T-helper 2 cell treated with Interferon-gamma antibody and Interleukin-4, amounts not matched to agents 5 μg/mL and 100 μg/mL, for 36 hours (primary cell): ENCODE measurements at regions not wholly inside any gene's neighbourhood (a gene's known extent, or its start where the extent isn't known, plus 50 kb on each side); places are given as distances from the start of the nearest gene placed in this dataset.

ENCODE experiments used
- DNase-seq: peaks from one replicate; pipeline ENCODE4 v3.0.0; 2021; ENCODE audit warnings: low spot score
- H3K27ac Mint-ChIP-seq: one replicate; pipeline ENCODE4 v1.8.0; 2021; ENCODE audit warnings: mild to moderate bottlenecking, mixed read lengths
- H3K27me3 Mint-ChIP-seq: one replicate; pipeline ENCODE4 v1.8.0; 2021; ENCODE audit warnings: low read depth, mixed read lengths
- H3K36me3 Mint-ChIP-seq: one replicate; pipeline ENCODE4 v1.8.0; 2021; ENCODE audit warnings: low read depth, mixed read lengths
- H3K4me1 Mint-ChIP-seq: one replicate; pipeline ENCODE4 v1.8.0; 2021; ENCODE audit warnings: low read depth, mixed read lengths
- H3K4me3 Mint-ChIP-seq: one replicate; pipeline ENCODE4 v1.8.0; 2022; ENCODE audit warnings: mild to moderate bottlenecking, moderate library complexity, mixed read lengths
- H3K9me3 Mint-ChIP-seq: one replicate; pipeline ENCODE4 v1.8.0; 2021; ENCODE audit warnings: mixed read lengths

- Mint-ChIP-seq H3K9me3 (peaks cover 7% of the 10 kb centered on the region), H3K27ac (no peak overlapping the region), H3K27me3 (no peaks in the 10 kb centered on the region), H3K36me3 (no peaks in the 10 kb centered on the region), H3K4me1 (no peaks in the 10 kb centered on the region), H3K4me3 (no peak overlapping the region)
- no peak for DNase-seq
Measured at GRCh38 chr14:101380512-101380911, 180.8 kb upstream of the DIO3 start.

- no peaks in the 10 kb centered on the region for H3K36me3 Mint-ChIP-seq
- H3K9me3 Mint-ChIP-seq, result peaks cover 7% of the 10 kb centered on the region
- H3K4me1 Mint-ChIP-seq, result no peaks in the 10 kb centered on the region
- no peak for DNase-seq
- H3K27ac Mint-ChIP-seq, result no peak overlapping the region
- no peaks in the 10 kb centered on the region for H3K27me3 Mint-ChIP-seq
- no peak overlapping the region for H3K4me3 Mint-ChIP-seq
Measured at GRCh38 chr14:101380940-101381339, 180.4 kb upstream of the DIO3 start.

- H3K4me1 Mint-ChIP-seq, result no peaks in the 10 kb centered on the region
- no peak overlapping the region for H3K27ac Mint-ChIP-seq
- H3K36me3 Mint-ChIP-seq, result no peaks in the 10 kb centered on the region
- DNase-seq, result no peak
- H3K27me3 Mint-ChIP-seq, result no peaks in the 10 kb centered on the region
- H3K4me3 Mint-ChIP-seq, result no peak overlapping the region
- H3K9me3 Mint-ChIP-seq, result peaks cover 7% of the 10 kb centered on the region
Measured at GRCh38 chr14:101383737-101384338, 177.5 kb upstream of the DIO3 start.

GRCh38 chr14:101394374-101394773, 166.9 kb upstream of the DIO3 start:
- Mint-ChIP-seq H3K4me3 (no peak overlapping the region), H3K36me3 (no peaks in the 10 kb centered on the region), H3K27ac (no peak overlapping the region), H3K9me3 (no peaks in the 10 kb centered on the region), H3K27me3 (peaks cover 14% of the 10 kb centered on the region), H3K4me1 (no peaks in the 10 kb centered on the region)
- no peak for DNase-seq

GRCh38 chr14:101395779-101396178, 165.5 kb upstream of the DIO3 start:
- H3K4me3 Mint-ChIP-seq, result no peak overlapping the region
- peaks cover 26% of the 10 kb centered on the region for H3K27me3 Mint-ChIP-seq
- no peak overlapping the region for H3K27ac Mint-ChIP-seq
- no peaks in the 10 kb centered on the region for H3K4me1 Mint-ChIP-seq
- no peaks in the 10 kb centered on the region for H3K9me3 Mint-ChIP-seq
- H3K36me3 Mint-ChIP-seq, result no peaks in the 10 kb centered on the region
- DNase-seq, result no peak

- Mint-ChIP-seq H3K36me3 (no peaks in the 10 kb centered on the region), H3K27ac (no peak overlapping the region), H3K9me3 (no peaks in the 10 kb centered on the region), H3K4me3 (no peak overlapping the region), H3K27me3 (peaks cover 30% of the 10 kb centered on the region), H3K4me1 (no peaks in the 10 kb centered on the region)
- no peak for DNase-seq
Measured at GRCh38 chr14:101397206-101397605, 164.1 kb upstream of the DIO3 start.

- Mint-ChIP-seq H3K27ac (no peak overlapping the region), H3K9me3 (no peaks in the 10 kb centered on the region), H3K4me3 (no peak overlapping the region), H3K36me3 (no peaks in the 10 kb centered on the region), H3K4me1 (no peaks in the 10 kb centered on the region), H3K27me3 (peaks cover 30% of the 10 kb centered on the region)
- DNase-seq, result no peak
Measured at GRCh38 chr14:101398011-101398410, 163.3 kb upstream of the DIO3 start.

- peaks cover 30% of the 10 kb centered on the region for H3K27me3 Mint-ChIP-seq
- H3K36me3 Mint-ChIP-seq, result no peaks in the 10 kb centered on the region
- no peak overlapping the region for H3K27ac Mint-ChIP-seq
- DNase-seq, result no peak
- no peaks in the 10 kb centered on the region for H3K9me3 Mint-ChIP-seq
- no peak overlapping the region for H3K4me3 Mint-ChIP-seq
- no peaks in the 10 kb centered on the region for H3K4me1 Mint-ChIP-seq
Measured at GRCh38 chr14:101399737-101400517, 161.4 kb upstream of the DIO3 start.

GRCh38 chr14:101400830-101401229, 160.5 kb upstream of the DIO3 start:
- Mint-ChIP-seq H3K27ac (no peak overlapping the region), H3K9me3 (no peaks in the 10 kb centered on the region), H3K4me3 (no peak overlapping the region), H3K27me3 (peaks cover 30% of the 10 kb centered on the region), H3K36me3 (no peaks in the 10 kb centered on the region), H3K4me1 (no peaks in the 10 kb centered on the region)
- DNase-seq, result no peak

GRCh38 chr14:101402936-101403660, 158.2 kb upstream of the DIO3 start:
- Mint-ChIP-seq H3K4me3 (no peak overlapping the region), H3K4me1 (no peaks in the 10 kb centered on the region), H3K9me3 (no peaks in the 10 kb centered on the region), H3K27me3 (peaks cover 30% of the 10 kb centered on the region), H3K27ac (no peak overlapping the region), H3K36me3 (no peaks in the 10 kb centered on the region)
- DNase-seq, result no peak

- Mint-ChIP-seq H3K4me3 (no peak overlapping the region), H3K27me3 (peaks cover 24% of the 10 kb centered on the region), H3K27ac (no peak overlapping the region), H3K4me1 (no peaks in the 10 kb centered on the region), H3K9me3 (no peaks in the 10 kb centered on the region), H3K36me3 (no peaks in the 10 kb centered on the region)
- no peak for DNase-seq
Measured at GRCh38 chr14:101404426-101405170, 156.7 kb upstream of the DIO3 start.

- Mint-ChIP-seq H3K27me3 (peaks cover 18% of the 10 kb centered on the region), H3K4me1 (no peaks in the 10 kb centered on the region), H3K4me3 (no peak overlapping the region), H3K27ac (no peak overlapping the region), H3K9me3 (no peaks in the 10 kb centered on the region), H3K36me3 (no peaks in the 10 kb centered on the region)
- DNase-seq, result no peak
Measured at GRCh38 chr14:101405171-101405883, 156.0 kb upstream of the DIO3 start.

GRCh38 chr14:101406921-101407320, 154.4 kb upstream of the DIO3 start:
- H3K4me3 Mint-ChIP-seq, result no peak overlapping the region
- H3K36me3 Mint-ChIP-seq, result no peaks in the 10 kb centered on the region
- no peak overlapping the region for H3K27ac Mint-ChIP-seq
- H3K4me1 Mint-ChIP-seq, result no peaks in the 10 kb centered on the region
- no peaks in the 10 kb centered on the region for H3K9me3 Mint-ChIP-seq
- H3K27me3 Mint-ChIP-seq, result peaks cover 2% of the 10 kb centered on the region
- DNase-seq, result no peak
